ENCODE measurements at regions not wholly inside any gene's neighbourhood (a gene's known extent, or its start where the extent isn't known, plus 50 kb on each side); places are given as distances from the start of the nearest gene placed in this dataset.
"Not testable (repeated sequence)": the region's sequence is repeated elsewhere in the genome, so short reads cannot be mapped to it uniquely, and the experiment has no call there.

DNA sequence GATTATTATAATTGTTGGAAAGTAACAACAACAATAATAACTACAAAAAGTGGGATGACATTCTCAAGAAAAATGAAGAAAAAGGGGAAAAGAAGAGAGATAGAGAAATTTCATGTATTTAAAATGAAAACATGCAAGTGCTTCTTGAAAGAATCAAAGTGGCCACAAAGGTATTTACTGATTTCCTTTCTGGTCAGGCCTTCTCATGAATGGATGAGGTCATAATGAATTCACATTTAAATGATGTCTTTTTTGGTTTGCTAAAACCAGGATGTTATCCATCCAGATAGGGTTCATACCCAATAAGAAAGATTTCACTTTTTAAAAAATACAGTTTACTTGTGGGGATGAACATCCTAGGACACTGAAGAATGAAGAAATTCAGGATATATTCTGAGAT, 446.4 kb upstream of the PTGER4 start:
- no peak for DNase-seq (ENCODE audit: low read depth in 3 of 3, low spot score in 2 of 3)

GRCh38 chr5:40227931-40228330, 451.8 kb upstream of the PTGER4 start:
- DNase-seq (ENCODE audit: low read depth in 3 of 3, low spot score in 2 of 3), result no peak

DNA sequence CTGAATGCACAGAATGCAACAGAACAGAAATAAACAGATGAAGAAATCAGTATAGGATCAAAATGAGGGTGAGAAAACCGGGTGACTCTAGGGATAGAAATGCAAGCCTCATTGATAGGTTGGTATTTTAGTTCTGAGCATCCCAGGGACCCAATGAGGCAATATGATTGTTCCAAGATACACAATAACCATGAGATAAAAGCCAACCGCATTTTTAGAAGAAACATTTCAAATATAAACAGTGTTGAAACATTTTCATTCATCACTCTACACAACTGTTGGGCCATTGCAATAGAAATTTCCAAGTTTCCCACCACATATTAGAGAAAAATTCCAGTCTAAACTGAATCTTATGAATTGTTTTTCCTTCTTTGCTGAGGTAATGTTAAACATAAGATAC, 452.3 kb upstream of the PTGER4 start:
- no peak for DNase-seq (ENCODE audit: low read depth in 3 of 3, low spot score in 2 of 3)

DNA sequence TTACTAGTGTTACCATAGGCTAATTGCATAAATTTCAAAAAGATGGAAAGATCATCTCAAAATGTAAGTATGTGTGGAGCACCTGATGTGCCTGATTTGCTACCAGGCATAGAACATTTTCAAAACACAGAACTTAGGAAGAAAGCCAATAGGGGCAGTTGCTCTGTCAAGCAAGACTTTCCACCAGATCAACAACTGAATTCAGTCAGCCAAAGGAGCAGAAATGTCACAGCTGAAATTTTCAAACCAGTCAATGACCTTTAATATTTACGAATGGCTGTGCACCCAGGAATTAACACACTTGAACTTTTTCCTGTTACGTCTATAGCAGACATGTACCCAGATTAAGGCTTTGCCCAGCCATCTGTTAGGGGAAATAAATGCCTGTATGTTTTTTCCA, 452.8 kb upstream of the PTGER4 start:
- DNase-seq (ENCODE audit: low read depth in 3 of 3, low spot score in 2 of 3), result no peak

GRCh38 chr5:40225147-40225546, 454.6 kb upstream of the PTGER4 start:
- DNase-seq (ENCODE audit: low read depth in 3 of 3, low spot score in 2 of 3), result not testable (repeated sequence)

- no peak for DNase-seq (ENCODE audit: low read depth in 3 of 3, low spot score in 2 of 3)
Observed at GRCh38 chr5:40224421-40224820, 455.3 kb upstream of the PTGER4 start.

GRCh38 chr5:40223884-40224402, 455.8 kb upstream of the PTGER4 start:
- DNase-seq (ENCODE audit: low read depth in 3 of 3, low spot score in 2 of 3), result no peak

DNA sequence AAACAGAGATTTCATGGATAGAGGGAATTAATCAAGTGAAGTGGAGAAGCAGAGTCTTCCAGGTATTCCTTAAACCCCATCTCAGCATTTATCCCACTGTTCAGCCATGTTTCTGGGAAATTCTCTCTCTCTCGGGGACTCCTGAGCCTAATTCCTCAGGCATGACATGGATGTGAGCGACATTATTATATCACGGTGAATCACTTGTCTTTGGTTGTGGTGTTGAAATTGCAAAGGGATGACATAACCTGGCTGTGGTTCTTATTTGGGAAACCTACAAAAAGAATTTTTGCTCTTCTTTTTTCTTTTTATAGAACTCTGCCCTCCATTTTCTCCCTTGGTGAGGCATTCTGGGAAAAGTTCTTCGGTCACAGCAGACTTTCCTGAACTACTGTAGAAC, 457.9 kb upstream of the PTGER4 start:
- no peak for DNase-seq (ENCODE audit: low read depth in 3 of 3, low spot score in 2 of 3)

DNA sequence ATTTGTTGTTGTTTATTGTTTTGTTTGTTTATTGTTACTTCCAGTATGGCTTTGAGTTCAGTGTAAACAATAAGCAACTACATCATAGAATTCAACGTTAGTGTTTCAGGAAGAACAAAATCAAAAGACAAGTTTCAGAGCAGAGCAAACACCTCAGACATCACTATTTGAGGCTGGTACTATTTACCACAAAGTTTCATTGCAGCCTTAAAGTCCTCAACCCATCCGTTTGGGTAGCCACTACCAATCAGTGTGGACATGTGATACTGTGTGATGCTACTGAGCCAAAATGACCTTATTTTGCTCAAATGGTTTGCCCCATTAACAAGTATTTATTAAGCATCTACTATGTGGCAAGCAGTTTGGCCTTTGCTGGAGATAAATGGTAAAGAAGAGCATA, 458.5 kb upstream of the PTGER4 start:
- DNase-seq (ENCODE audit: low read depth in 3 of 3, low spot score in 2 of 3), result no peak

- no peak for DNase-seq (ENCODE audit: low read depth in 3 of 3, low spot score in 2 of 3)
Observed at GRCh38 chr5:40220260-40220659, 459.5 kb upstream of the PTGER4 start.

DNA sequence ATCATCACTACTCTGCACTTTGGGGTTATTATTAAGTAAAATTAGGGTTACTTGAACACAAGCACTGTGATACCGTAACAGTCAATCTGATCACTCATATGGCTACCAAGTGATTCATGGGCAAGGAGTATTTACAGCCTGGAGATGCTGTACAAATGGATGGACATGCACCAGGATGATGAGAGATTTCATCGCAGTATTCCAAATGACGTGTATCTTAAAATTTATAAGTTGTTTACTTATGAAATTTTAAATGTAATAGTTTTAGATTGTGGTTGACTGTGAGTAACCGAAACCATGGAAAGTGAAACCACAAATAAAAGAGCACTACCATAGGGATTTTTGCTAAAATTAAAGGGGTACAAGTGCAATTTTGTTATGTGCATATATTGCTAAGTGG, 462.2 kb upstream of the PTGER4 start:
- DNase-seq (ENCODE audit: low read depth in 3 of 3, low spot score in 2 of 3), result no peak

DNA sequence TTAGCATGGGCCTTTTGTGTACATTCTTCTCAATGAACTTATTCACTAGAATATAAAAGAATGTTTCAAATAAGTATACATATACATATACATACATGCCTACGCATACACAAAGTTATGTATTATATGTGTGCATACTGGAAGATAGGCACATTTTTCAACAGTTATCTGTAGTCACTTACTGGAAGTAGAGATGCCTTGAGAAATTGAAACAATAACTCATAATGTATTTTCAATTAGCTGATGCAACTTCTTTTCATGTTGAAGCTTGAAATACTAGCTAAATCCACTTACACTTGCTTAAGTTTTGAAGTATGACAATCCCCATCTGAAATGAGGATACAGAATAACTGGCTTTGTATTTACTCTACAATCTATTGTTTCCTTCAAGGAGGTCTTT, 469.0 kb upstream of the PTGER4 start:
- DNase-seq (ENCODE audit: low read depth in 3 of 3, low spot score in 2 of 3), result no peak

GRCh38 chr5:40206030-40206429, 473.7 kb upstream of the PTGER4 start:
- no peak for DNase-seq (ENCODE audit: low read depth in 3 of 3, low spot score in 2 of 3)

- no peak for DNase-seq (ENCODE audit: low read depth in 3 of 3, low spot score in 2 of 3)
Observed at GRCh38 chr5:40204144-40204543, 475.6 kb upstream of the PTGER4 start.

- no peak for DNase-seq (ENCODE audit: low read depth in 3 of 3, low spot score in 2 of 3)
Observed at GRCh38 chr5:40202814-40203440, 476.8 kb upstream of the PTGER4 start.

DNA sequence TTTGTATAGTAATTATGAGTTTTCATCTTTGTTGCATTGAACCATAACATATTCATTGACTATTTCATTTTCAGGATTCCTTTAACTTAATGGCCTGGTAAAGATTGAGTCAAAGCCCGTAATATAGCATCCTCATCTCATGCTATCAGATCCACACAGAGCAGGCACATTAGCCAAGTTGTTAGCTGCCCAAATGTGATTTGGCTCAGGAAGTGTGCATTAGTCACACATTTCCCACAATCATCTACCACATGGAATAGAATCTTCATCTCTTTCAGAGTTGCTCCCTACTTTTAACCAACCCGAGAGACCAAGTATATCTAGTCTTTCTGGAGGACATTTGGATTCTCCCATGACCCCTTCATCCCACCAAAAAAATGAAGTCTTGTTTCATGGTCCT, 481.0 kb upstream of the PTGER4 start:
- DNase-seq (ENCODE audit: low read depth in 3 of 3, low spot score in 2 of 3), result no peak

DNA sequence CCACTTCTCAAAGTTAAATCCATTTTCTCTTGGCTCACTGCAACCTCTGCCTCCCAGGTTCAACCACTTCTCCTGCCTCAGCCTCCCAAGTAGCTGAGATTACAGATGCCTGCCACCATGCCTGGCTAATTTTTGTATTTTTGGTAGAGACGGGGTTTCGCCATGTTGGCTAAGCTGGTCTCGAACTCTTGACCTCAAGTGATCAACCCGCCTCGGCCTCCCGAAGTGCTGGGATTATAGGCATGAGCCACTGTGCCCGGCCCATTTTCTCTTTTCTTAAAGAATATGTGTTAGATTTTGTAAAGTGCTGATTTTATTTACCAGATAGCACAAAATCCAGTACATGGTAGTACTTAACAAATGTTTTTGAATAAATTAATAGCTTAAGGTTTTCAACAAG, 484.1 kb upstream of the PTGER4 start:
- not testable (repeated sequence) for DNase-seq (ENCODE audit: low read depth in 3 of 3, low spot score in 2 of 3)

DNA sequence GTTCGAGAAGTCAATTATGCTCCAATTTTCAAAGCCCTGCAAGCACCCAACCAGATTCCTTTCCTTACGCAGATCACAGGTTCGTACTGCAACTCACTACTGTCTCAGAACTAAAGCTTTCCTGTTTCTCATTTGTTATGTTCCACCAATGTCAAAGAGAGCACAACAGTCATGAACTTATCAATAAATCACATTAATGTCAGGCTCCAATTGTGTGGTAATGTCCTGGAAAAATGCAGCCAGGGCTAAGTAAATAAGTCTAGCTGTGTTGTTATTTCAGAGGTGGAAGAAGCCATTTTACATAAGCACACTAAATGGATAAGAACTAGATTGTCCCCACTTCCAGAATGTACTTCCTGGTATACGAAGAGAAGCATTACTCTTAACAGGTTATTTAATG, 488.6 kb upstream of the PTGER4 start:
- DNase-seq (ENCODE audit: low read depth in 3 of 3, low spot score in 2 of 3), result peak in 1 of 3 donors; percentile 6

DNA sequence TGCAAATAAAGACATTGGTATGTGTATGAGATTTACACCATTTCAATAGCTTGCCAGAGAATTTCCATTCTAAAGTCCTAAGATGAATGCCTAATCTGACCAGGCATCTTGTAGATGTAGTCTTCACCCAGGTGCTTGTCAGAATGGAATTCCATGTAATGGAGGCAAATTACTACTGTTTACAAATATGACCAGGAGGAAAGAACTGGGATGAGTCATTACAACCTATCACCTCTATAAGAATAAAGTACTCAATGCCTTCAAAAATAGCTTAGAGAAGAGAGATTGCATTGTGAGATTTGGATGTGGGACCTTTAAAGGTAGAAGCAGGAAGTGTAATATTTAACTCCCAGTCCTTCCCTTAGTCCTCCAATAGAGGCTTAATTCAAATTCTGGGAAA, 507.0 kb upstream of the PTGER4 start:
- no peak for DNase-seq (ENCODE audit: low read depth in 3 of 3, low spot score in 2 of 3)

DNA sequence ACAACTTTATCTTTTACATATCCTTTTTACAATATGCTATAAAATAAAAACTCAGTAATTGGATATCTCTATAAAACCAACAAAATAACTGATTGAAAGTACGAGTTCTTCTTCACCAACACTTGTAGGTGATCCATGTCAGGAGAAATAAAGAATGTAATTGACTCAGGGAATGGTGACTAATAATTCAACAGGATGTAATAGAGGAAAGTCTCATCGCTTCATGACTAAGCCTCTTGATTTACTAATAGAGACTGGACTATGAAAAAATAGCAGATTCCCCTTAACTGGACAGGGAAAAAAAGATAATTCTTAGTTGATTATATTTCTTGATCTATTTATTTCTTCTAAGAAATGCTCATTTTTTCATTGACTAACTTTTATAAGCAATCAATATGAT, 507.7 kb upstream of the PTGER4 start:
- DNase-seq (ENCODE audit: low read depth in 3 of 3, low spot score in 2 of 3), result no peak

- no peak for DNase-seq (ENCODE audit: low read depth in 3 of 3, low spot score in 2 of 3)
Observed at GRCh38 chr5:40167283-40167682, 512.4 kb upstream of the PTGER4 start.

- no peak for DNase-seq (ENCODE audit: low read depth in 3 of 3, low spot score in 2 of 3)
Observed at GRCh38 chr5:40166802-40167201, 512.9 kb upstream of the PTGER4 start.

All from right renal cortex interstitium (tissue), 3 donors.